ENCODE measurements at regions not wholly inside any gene's neighbourhood (a gene's known extent, or its start where the extent isn't known, plus 50 kb on each side); places are given as distances from the start of the nearest gene placed in this dataset.

DNA sequence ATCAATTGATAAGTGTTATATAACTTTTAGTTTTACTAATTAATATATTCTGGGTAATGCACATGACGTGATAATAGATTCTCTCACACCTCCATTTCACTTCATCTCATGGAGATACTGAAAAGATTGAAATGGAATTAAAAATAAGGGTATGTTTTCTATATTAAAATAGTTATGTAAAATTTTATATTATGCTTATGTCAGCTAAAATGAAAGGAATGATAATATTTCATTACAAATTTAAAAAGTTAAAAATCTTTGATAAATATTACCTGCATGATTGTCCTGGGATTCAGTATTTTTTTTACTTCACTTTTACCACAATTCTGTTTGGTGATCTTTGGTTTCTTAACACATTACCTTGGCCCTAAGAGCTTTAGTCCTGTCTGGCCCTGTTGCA, 823.8 kb upstream of the NRXN1 start:
- TF ChIP-seq, protein P1, sequence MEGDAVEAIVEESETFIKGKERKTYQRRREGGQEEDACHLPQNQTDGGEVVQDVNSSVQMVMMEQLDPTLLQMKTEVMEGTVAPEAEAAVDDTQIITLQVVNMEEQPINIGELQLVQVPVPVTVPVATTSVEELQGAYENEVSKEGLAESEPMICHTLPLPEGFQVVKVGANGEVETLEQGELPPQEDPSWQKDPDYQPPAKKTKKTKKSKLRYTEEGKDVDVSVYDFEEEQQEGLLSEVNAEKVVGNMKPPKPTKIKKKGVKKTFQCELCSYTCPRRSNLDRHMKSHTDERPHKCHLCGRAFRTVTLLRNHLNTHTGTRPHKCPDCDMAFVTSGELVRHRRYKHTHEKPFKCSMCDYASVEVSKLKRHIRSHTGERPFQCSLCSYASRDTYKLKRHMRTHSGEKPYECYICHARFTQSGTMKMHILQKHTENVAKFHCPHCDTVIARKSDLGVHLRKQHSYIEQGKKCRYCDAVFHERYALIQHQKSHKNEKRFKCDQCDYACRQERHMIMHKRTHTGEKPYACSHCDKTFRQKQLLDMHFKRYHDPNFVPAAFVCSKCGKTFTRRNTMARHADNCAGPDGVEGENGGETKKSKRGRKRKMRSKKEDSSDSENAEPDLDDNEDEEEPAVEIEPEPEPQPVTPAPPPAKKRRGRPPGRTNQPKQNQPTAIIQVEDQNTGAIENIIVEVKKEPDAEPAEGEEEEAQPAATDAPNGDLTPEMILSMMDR (IDR thresholded peaks at IDR 0.05), result no peak
- no peak for TF ChIP-seq POLR2A (IDR thresholded peaks at IDR 0.05)
